B cell (primary cell): ENCODE measurements at regions not wholly inside any gene's neighbourhood (a gene's known extent, or its start where the extent isn't known, plus 50 kb on each side); places are given as distances from the start of the nearest gene placed in this dataset.

Experiments
- CTCF ChIP-seq: fragments of 200-600 bp; IDR thresholded peaks from one replicate; pipeline ENCODE4 v1.8.0; 2022; ENCODE audit warnings: antibody characterized with exemption, mild to moderate bottlenecking
- EZH2 ChIP-seq: IDR thresholded peaks from 2 replicates; pipeline ENCODE4 v1.6.1; 2012; ENCODE audit warnings: borderline replicate concordance, low read depth, mild to moderate bottlenecking, moderate library complexity, low read length; ENCODE audit not compliant: insufficient read depth, poor library complexity, severe bottlenecking

- no peak for TF ChIP-seq CTCF
- TF ChIP-seq EZH2 = no peak
Observed at GRCh38 chr5:108634617-108635288, 112.9 kb upstream of the FER start.
